H7 (cell line): ENCODE measurements at regions not wholly inside any gene's neighbourhood (a gene's known extent, or its start where the extent isn't known, plus 50 kb on each side); places are given as distances from the start of the nearest gene placed in this dataset.

ENCODE experiments used
- DNase-seq: peaks from one replicate; pipeline ENCODE4 v3.0.0; 2012
- H3K27me3 ChIP-seq: 2 replicates; pipeline ENCODE4 v1.6.0; 2011; ENCODE audit warnings: mild to moderate bottlenecking, low read length; ENCODE audit not compliant: control insufficient read depth, insufficient read depth
- H3K36me3 ChIP-seq: replicated peaks from 2 replicates; pipeline ENCODE4 v1.5.1; 2011; ENCODE audit warnings: low read length; ENCODE audit not compliant: control insufficient read depth, insufficient read depth
- H3K4me3 ChIP-seq: 2 replicates; pipeline ENCODE4 v1.5.1; 2011; ENCODE audit warnings: low read depth, mild to moderate bottlenecking, control low read depth, low read length, moderate library complexity; ENCODE audit not compliant: insufficient read depth

DNA sequence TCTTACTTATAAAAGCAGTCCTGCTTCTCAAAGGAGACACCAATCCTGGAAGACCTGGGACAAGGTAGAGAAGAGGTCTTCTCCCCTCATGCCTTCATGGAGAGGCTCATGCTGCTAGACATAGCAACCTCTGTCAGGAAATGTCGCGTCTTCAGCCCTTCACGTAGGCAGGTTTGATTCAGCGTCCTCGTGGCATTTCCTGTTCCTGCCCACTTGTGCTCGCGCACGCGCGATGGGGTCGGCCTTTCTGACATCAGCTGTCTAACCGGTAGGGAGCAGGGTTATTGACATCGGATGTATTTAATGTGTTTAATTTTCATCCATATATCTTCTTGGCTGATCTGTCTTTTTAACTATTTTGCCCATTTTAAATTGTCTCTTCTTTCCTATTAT, 292.4 kb downstream of the THBS2 start:
- DNase-seq = no peak

DNA sequence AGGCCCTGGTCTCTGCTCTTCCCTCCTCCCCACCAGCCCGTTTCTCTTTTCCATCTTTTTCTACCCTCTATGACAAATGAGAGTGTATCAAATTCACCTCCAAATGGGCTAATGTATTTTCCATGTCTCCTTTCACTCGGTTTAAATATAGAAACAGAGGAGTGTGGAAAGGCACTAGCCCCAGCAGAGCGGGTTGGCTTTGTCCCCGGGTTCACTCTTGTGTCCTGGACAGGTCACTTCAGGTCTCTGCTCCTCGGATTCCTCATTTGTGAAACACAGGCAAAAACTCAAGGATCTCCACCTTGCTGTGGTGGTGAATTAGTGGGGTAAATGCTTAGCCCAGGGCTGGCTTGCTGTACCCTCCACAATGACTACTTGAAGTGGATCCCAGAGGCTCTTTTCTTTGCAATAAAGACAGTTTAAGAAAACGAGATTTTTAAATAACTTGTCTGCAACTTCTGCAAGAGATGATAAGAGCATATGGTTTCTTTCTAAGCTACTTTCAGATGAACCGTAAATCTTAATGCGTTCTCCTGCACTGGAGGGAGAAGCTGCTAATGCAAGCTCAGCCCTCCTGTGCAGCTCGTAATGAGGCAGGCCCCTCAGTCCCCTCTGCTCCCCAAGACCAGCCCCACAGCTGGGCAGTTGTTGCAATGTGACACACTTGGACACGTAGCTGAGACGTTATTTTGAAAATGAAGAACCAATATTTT, 292.9 kb downstream of the THBS2 start:
- Histone ChIP-seq H3K36me3 (no peaks in the 10 kb centered on the region), H3K4me3 (no peak overlapping the region), H3K27me3 (no peaks in the 10 kb centered on the region)
- DNase-seq = no peak

More for the DNA sequence above, 292.4 kb downstream of the THBS2 start:
- H3K4me3 ChIP-seq = no peak overlapping the region
- H3K36me3 ChIP-seq = no peaks in the 10 kb centered on the region
- no peaks in the 10 kb centered on the region for H3K27me3 ChIP-seq

DNA sequence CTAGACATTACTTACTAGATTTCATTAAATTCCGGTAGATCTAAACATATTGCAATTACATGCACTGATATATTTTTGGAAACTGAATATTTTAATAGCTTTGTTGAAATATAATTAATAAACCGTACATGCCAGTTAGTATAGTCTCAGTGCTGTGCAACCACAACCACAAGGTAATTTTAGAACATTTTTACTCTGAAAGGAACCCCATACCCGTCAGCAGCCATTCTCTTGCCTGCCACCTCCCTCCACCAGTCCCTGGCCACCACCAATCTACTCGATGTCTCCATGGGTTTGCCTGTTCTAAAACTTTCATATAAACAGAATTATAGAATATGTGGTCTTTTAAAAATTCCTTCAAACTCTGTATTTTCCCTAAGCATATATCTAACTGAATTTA, 293.9 kb downstream of the THBS2 start:
- no peak for DNase-seq
- Histone ChIP-seq H3K4me3 (no peak overlapping the region), H3K27me3 (no peaks in the 10 kb centered on the region), H3K36me3 (no peaks in the 10 kb centered on the region)

DNA sequence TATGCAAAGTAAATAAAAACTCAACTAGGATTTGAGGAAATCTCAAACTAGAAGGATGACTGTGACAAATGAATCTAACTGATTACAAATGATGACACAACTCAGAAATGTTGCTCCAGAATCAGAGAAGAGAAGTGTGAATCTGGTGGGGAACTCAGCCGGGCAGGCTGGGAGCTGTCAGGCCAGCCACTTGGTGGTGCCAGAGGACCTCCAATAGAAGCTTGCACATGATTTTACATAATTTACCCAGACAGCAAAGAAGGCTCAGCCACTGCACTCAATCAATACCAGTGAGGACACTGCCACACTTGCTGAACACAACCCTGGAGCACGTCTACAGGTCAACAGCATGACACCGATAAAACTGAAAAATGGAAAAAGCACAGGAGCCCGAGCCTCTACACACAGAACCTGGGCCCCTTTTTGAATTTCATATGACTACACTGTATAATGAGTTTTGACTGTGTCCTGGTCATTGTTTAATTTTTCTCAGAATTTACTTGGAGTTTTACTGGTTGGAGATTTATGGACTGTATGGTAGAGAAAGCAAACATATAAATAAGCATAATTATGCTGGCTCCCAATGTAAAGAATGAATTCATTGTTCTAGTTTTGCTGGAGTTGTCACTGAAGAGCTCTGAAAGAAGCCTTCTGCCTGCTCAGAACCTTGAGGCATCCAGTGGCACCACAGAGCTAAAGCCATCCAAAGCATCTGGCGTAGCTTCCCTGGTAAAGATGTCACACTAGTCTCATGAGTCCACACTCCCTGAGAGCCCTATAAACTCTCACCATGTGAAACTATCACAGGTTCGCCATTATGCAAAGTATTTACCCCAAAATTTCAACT, 296.5 kb downstream of the THBS2 start:
- DNase-seq = peak; percentile 82
- Histone ChIP-seq H3K36me3 (no peaks in the 10 kb centered on the region), H3K27me3 (no peaks in the 10 kb centered on the region), H3K4me3 (no peak overlapping the region)

DNA sequence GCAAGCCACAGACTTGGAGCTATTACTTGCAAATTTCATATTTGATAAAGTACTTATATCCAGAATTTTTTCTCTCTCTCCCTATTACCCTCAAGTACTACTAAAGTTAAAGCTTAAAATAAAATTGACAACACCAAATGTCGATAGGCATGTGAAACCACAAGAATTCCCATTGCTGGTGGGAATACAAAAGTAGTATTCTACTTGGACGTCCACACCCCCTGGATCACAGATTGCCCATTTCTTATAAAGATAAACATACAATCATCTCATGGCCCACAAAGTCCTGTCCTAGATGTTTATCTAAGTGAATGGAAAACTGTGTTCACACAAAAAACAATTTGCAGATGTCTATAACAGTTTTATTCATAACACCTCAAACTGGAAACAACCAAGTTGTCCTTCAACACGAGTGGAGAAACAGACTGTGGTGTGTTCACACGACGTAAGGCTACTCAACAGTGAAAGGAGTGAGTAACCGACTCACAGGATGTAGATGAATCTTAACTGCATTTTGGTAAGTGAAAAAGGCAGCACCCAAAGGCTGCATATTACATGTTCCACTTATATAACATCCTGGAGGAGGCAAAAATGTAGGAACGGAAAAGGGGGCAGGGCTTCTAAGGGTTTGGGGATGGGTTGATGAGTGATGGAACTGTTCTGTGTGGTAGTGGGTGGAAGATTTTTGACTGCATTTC, 297.4 kb downstream of the THBS2 start:
- Histone ChIP-seq H3K4me3 (no peak overlapping the region), H3K27me3 (no peaks in the 10 kb centered on the region), H3K36me3 (no peaks in the 10 kb centered on the region)
- DNase-seq = no peak

DNA sequence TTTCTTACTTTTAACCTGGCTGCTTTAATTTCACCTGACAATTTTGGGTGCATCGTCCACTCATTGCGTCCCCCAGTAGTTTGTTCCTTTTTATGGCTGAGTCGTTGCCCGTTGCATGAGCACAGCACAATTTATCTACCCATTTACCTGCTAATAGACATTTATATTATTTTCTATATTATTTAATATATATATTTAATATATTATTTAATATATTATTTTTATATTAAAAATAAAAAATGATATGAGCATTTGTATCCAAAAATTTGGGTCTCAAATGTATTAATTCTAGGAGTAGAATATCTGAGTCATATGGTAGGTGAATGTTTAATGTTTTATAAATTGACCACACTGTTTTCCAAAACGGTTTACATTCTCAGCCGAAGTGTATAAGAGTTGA, 300.2 kb downstream of the THBS2 start:
- Histone ChIP-seq H3K4me3 (no peak overlapping the region), H3K36me3 (no peaks in the 10 kb centered on the region), H3K27me3 (no peaks in the 10 kb centered on the region)
- DNase-seq = no peak

DNA sequence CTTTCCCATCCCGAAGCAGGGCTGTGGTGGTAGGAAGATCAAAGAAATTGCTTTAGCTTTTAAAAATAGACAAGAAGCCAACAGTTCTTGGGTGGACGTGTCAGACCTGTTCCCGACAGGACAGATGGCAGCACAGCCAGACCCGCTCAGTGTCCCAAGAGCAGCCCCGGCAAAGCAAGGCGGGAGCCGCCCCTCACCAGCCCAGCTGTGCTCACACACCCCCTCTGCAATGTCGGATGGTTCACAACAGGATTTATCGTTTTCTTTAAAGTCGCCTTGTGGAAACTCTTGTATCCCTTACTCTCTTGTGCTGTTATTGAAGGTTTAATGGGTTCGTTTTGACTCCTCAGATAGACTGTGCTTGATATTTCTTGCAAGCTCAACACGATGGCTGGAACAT, 302.4 kb downstream of the THBS2 start:
- no peaks in the 10 kb centered on the region for H3K27me3 ChIP-seq
- no peaks in the 10 kb centered on the region for H3K36me3 ChIP-seq
- DNase-seq = no peak
- no peak overlapping the region for H3K4me3 ChIP-seq

DNA sequence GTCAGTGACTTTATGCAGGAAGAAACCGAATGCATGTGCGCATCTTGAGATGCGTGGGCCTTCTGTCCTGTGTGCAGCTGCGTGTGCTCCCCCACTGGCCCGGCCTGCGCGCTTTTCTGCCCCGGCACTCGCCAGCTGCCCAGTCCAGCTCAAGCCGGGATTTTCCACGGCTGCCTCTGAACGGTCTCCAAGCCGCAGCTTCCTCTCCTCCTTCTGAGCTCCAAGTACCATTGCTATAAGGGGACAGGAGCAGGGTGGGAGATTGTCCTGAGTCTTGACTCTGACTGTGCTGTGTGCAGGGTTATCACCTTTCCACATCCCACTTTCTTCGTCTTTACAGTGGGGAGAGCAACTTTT, 302.8 kb downstream of the THBS2 start:
- Histone ChIP-seq H3K27me3 (no peaks in the 10 kb centered on the region), H3K4me3 (no peak overlapping the region), H3K36me3 (no peaks in the 10 kb centered on the region)
- no peak for DNase-seq

DNA sequence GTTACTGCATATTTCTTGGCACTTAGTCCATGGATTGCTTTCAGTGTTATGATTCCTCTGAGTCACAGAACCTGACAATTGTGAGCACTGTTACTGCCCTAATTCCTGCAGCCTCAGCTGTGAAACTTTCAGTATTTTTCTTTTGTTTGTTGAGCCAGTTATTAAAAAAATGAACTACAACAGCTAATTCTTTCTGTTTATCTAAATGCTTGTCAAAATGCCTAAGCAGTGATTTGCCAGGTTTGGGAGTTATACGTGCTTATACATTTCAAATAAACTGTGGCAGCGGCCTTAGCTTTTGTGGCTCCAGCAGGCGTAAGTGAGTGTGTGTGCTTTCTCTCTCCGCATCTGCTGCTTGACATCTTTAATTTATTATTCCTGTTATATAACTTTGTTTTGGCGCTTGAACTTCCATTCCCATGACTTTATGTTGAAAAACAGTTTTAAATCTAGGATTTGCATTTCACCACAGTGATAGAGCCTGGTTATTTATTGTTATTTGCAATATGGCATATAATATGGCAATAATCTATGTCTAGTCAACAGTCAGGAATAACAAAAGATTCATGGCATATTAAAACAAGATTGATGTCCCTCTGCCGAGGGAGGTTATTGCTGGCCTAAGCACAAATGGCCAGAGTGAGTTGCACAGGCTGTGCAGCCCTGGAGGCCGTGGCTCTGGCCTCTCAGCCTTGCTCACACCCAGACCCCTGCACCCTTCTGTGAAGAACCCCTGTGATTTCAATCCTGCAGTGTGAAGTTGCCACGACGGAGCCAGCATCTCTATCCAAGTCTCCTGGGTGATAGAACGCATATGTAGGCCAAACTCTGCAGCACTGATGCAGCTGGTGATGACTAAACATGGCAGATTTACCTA, 303.4 kb downstream of the THBS2 start:
- no peak overlapping the region for H3K4me3 ChIP-seq
- no peak for DNase-seq
- H3K36me3 ChIP-seq = no peaks in the 10 kb centered on the region
- H3K27me3 ChIP-seq = no peaks in the 10 kb centered on the region

DNA sequence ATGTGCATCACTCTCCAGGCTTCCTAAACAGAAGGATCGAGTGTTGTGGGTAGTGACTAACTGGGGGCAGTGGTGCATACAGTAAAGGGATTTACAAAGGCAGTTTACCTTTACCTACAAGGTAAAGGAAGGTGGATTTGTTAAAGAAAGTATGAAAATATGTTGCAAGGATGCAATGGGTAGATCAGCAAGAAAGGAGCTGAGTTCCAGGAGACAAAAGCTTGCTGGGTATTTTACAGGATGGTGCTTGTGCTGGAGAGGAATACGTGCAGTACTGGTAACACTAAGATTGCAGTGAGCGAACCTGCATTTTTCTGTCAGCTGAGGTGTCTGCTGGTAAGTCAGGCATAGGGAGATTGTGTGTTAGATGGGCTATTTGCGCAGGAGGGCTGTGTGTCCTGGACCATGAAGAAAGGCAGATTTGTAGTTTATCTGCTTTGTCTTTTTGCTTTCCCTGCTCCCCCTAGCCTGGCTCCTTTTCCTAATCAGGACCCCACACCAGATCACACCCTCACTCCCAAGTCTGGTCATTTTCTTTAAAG, 304.6 kb downstream of the THBS2 start:
- H3K4me3 ChIP-seq = no peak overlapping the region
- H3K36me3 ChIP-seq = no peaks in the 10 kb centered on the region
- no peaks in the 10 kb centered on the region for H3K27me3 ChIP-seq
- DNase-seq = no peak

DNA sequence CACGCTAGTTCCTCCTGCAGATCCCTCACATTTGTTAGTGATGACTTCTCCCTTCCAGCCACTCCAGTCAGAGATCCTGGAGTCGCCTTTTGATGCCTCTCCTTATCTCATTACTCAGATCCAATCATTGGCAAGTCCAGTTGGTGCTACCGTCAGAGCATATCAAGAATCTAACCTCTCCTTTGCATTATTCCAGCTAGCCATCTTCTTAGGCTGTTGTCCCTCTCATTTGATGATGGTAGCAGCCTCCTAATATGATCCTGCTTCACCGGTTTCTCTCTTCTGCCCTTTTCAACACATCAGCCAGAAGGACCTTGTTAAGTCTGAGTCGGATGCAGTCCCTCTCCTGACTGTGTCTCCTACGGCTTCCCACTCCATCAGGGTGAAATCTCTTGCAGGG, 305.6 kb downstream of the THBS2 start:
- H3K27me3 ChIP-seq = no peaks in the 10 kb centered on the region
- DNase-seq = no peak

DNA sequence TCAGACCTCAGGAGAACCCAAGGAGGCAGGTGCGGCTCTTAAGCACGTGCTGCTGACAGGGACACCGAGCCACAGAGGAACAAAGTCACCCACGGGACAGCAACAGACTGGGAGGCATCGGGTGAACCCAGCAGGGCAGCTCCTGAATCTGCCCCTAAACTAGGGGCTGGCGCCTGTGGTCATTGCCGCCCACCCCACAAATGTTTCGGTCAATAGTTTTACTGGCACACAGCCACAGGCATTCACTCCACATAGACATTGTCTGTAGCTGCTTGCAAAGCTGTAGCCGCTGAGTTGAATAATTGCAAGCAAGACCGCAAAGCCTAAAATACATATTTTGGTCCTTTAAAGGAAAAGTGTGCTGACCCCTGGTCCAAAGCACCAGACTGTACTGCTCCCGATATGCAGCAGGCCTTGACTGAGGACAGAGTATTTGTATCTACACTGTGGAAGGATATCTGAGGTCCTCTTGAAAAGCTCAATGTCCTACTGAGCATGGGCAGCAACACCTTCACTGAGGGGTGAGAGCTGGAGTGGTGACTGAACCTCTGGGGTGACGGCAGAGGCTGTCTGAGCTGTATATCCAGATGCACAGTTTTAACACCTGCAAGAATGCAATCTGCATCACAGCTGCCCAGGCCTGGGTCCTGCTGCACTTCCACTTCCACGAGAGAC, 310.3 kb downstream of the THBS2 start:
- DNase-seq = peak; percentile 2
- Histone ChIP-seq H3K36me3 (no peaks in the 10 kb centered on the region), H3K4me3 (no peak overlapping the region), H3K27me3 (no peaks in the 10 kb centered on the region)

More for the DNA sequence above, 305.6 kb downstream of the THBS2 start:
- no peak overlapping the region for H3K4me3 ChIP-seq
- no peaks in the 10 kb centered on the region for H3K36me3 ChIP-seq

DNA sequence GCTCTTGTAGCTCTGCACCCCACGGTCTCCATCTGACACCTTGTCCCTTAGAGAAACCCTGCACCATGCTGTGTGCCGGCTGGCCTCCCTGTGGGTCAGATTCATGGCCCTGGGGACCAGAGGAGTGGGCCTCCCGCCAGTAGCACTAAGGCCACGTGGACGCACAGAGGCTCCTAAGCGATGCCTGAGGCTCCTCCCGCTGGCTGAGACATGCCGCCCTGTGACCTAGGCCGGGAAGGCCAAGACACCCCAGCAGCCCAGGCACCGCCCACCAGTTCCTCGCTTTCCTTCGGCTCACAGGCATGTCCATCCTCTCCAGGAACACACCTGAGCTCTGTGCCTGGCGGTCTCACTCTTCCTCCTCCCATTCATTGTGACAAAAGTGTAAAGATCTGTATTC, 311.0 kb downstream of the THBS2 start:
- no peaks in the 10 kb centered on the region for H3K36me3 ChIP-seq
- DNase-seq = no peak
- H3K27me3 ChIP-seq = no peaks in the 10 kb centered on the region
- no peak overlapping the region for H3K4me3 ChIP-seq

DNA sequence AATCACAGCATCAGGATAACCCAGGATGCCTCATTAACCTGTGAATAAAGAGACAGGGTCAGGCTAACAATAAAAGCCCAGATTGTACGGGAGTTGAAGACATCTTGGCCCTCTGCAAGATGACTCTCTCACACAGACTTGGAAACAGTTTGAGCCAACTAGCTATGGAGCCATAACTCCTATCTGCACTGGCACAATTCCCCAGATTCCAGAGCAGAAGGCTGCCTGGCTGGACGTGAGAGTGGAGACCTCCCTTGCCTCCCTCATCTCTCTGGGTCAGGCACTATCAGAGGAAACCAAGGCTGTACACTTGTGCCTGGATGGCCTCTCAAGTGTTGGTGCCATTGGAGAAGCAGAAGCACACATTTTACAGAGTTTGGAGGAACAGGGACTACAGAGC, 312.6 kb downstream of the THBS2 start:
- Histone ChIP-seq H3K4me3 (no peak overlapping the region), H3K36me3 (no peaks in the 10 kb centered on the region), H3K27me3 (no peaks in the 10 kb centered on the region)
- DNase-seq = no peak
